ENCODE measurements at regions not wholly inside any gene's neighbourhood (a gene's known extent, or its start where the extent isn't known, plus 50 kb on each side); places are given as distances from the start of the nearest gene placed in this dataset.

- no peaks in the 10 kb centered on the region for H3K4me1 Mint-ChIP-seq
- no peak overlapping the region for H3K27ac Mint-ChIP-seq
- CTCF ChIA-PET = no interaction called here
- no peak overlapping the region for H3K4me3 Mint-ChIP-seq
- no peaks in the 10 kb centered on the region for H3K36me3 Mint-ChIP-seq
- DNase-seq = no peak
- H3K9me3 Mint-ChIP-seq = peaks cover 10% of the 10 kb centered on the region
- no peaks in the 10 kb centered on the region for H3K27me3 Mint-ChIP-seq
Measured at GRCh38 chr6:95501032-95501904, 76.1 kb upstream of the MANEA start.

GRCh38 chr6:95503568-95503967 is 73.8 kb upstream of the MANEA start:
- CTCF ChIA-PET = no interaction called here
- no peak overlapping the region for H3K27ac Mint-ChIP-seq
- H3K4me1 Mint-ChIP-seq = no peaks in the 10 kb centered on the region
- no peak for DNase-seq
- H3K27me3 Mint-ChIP-seq = no peaks in the 10 kb centered on the region
- no peaks in the 10 kb centered on the region for H3K36me3 Mint-ChIP-seq
- peaks cover 6% of the 10 kb centered on the region for H3K9me3 Mint-ChIP-seq
- H3K4me3 Mint-ChIP-seq = no peak overlapping the region

- Mint-ChIP-seq H3K27me3 (no peaks in the 10 kb centered on the region), H3K4me3 (no peak overlapping the region), H3K27ac (no peak overlapping the region)
Measured at GRCh38 chr6:95511404-95511803, 65.9 kb upstream of the MANEA start.

GRCh38 chr6:95515975-95516374 is 61.4 kb upstream of the MANEA start:
- H3K27ac Mint-ChIP-seq = no peak overlapping the region
- no peak overlapping the region for H3K4me3 Mint-ChIP-seq
- CTCF ChIA-PET = no interaction called here
- peaks cover 4% of the 10 kb centered on the region for H3K27me3 Mint-ChIP-seq
- no peaks in the 10 kb centered on the region for H3K4me1 Mint-ChIP-seq
- H3K36me3 Mint-ChIP-seq = no peaks in the 10 kb centered on the region
- H3K9me3 Mint-ChIP-seq = no peaks in the 10 kb centered on the region
- no peak for DNase-seq

More at GRCh38 chr6:95511404-95511803, 65.9 kb upstream of the MANEA start:
- Mint-ChIP-seq H3K4me1 (no peaks in the 10 kb centered on the region), H3K36me3 (no peaks in the 10 kb centered on the region), H3K9me3 (no peaks in the 10 kb centered on the region)
- no peak for DNase-seq
- CTCF ChIA-PET = no interaction called here

- Mint-ChIP-seq H3K4me1 (no peaks in the 10 kb centered on the region), H3K36me3 (no peaks in the 10 kb centered on the region), H3K9me3 (no peaks in the 10 kb centered on the region), H3K27me3 (peaks cover 4% of the 10 kb centered on the region), H3K27ac (no peak overlapping the region), H3K4me3 (no peak overlapping the region)
- DNase-seq = no peak
- CTCF ChIA-PET = no interaction called here
Measured at GRCh38 chr6:95517004-95517403, 60.3 kb upstream of the MANEA start.

GRCh38 chr6:95517568-95517967 is 59.8 kb upstream of the MANEA start:
- Mint-ChIP-seq H3K9me3 (no peaks in the 10 kb centered on the region), H3K4me3 (no peak overlapping the region), H3K36me3 (no peaks in the 10 kb centered on the region), H3K27me3 (peaks cover 4% of the 10 kb centered on the region), H3K4me1 (no peaks in the 10 kb centered on the region), H3K27ac (no peak overlapping the region)
- CTCF ChIA-PET = interaction anchor here (0.6 kb wide), 1 partner anchor 171 kb away, joined by 3 read pairs; no protein-coding TSS in a partner anchor
- no peak for DNase-seq

- H3K27ac Mint-ChIP-seq = no peak overlapping the region
- no peak overlapping the region for H3K4me3 Mint-ChIP-seq
- no peaks in the 10 kb centered on the region for H3K4me1 Mint-ChIP-seq
- H3K36me3 Mint-ChIP-seq = no peaks in the 10 kb centered on the region
- H3K9me3 Mint-ChIP-seq = no peaks in the 10 kb centered on the region
- CTCF ChIA-PET = no interaction called here
- DNase-seq = no peak
- peaks cover 4% of the 10 kb centered on the region for H3K27me3 Mint-ChIP-seq
Measured at GRCh38 chr6:95518630-95519227, 58.6 kb upstream of the MANEA start.

GRCh38 chr6:95519228-95520037 is 57.9 kb upstream of the MANEA start:
- Mint-ChIP-seq H3K27me3 (peaks cover 4% of the 10 kb centered on the region), H3K9me3 (no peaks in the 10 kb centered on the region)

GRCh38 chr6:95521181-95521580 is 56.2 kb upstream of the MANEA start:
- Mint-ChIP-seq H3K4me1 (no peaks in the 10 kb centered on the region), H3K27ac (no peak overlapping the region), H3K4me3 (no peak overlapping the region), H3K27me3 (peaks cover 4% of the 10 kb centered on the region), H3K9me3 (no peaks in the 10 kb centered on the region), H3K36me3 (no peaks in the 10 kb centered on the region)
- DNase-seq = no peak
- CTCF ChIA-PET = no interaction called here

More at GRCh38 chr6:95519228-95520037, 57.9 kb upstream of the MANEA start:
- DNase-seq = no peak
- H3K36me3 Mint-ChIP-seq = no peaks in the 10 kb centered on the region
- no peak overlapping the region for H3K27ac Mint-ChIP-seq
- H3K4me1 Mint-ChIP-seq = no peaks in the 10 kb centered on the region
- no peak overlapping the region for H3K4me3 Mint-ChIP-seq
- CTCF ChIA-PET = no interaction called here
